Liver (tissue), 8 donors: ENCODE measurements at regions not wholly inside any gene's neighbourhood (a gene's known extent, or its start where the extent isn't known, plus 50 kb on each side); places are given as distances from the start of the nearest gene placed in this dataset.

ENCODE experiments used
- DNase-seq: peaks from one replicate; pipeline ENCODE4 v3.0.0-alpha.2; 2017; ENCODE audit warnings: low spot score
- H3K27ac ChIP-seq, 2 donors: one replicate each; pipeline ENCODE4 v1.7.0; 2013; ENCODE audit warnings: inconsistent platforms in 2 of 2, low read length in 2 of 2, control low read depth in 1 of 2, low read depth in 1 of 2, mild to moderate bottlenecking in 1 of 2
- H3K27me3 ChIP-seq, 4 donors: one replicate each; pipeline versions ENCODE4 v1.6.1 to v1.7.0; 2013; ENCODE audit warnings: low read length in 3 of 4, inconsistent platforms in 1 of 4, mild to moderate bottlenecking in 1 of 4, moderate library complexity in 1 of 4; ENCODE audit not compliant: control insufficient read depth in 4 of 4, insufficient read depth in 4 of 4
- H3K36me3 ChIP-seq, 4 donors: one replicate each; pipeline versions ENCODE4 v1.6.1 to v1.7.0; 2013; ENCODE audit warnings: low read length in 3 of 4, mild to moderate bottlenecking in 3 of 4, low read depth in 1 of 4, moderate library complexity in 1 of 4; ENCODE audit not compliant: control insufficient read depth in 4 of 4, insufficient read depth in 3 of 4
- H3K4me1 ChIP-seq, 4 donors: one replicate each; pipeline versions ENCODE4 v1.6.1 to v1.7.0; 2013; ENCODE audit warnings: low read length in 3 of 4, mild to moderate bottlenecking in 3 of 4, moderate library complexity in 1 of 4; ENCODE audit not compliant: control insufficient read depth in 4 of 4, insufficient read depth in 4 of 4
- H3K4me3 ChIP-seq, 3 donors: one replicate each; pipeline versions ENCODE4 v1.6.1 to v1.7.0; 2013; ENCODE audit warnings: low read length in 3 of 3, control low read depth in 1 of 3, low read depth in 1 of 3, mild to moderate bottlenecking in 1 of 3
- H3K9ac ChIP-seq, 2 donors: one replicate each; pipeline ENCODE4 v1.7.0; 2013; ENCODE audit warnings: low read length in 2 of 2, mild to moderate bottlenecking in 2 of 2, moderate library complexity in 2 of 2, control low read depth in 1 of 2, low read depth in 1 of 2
- H3K9me3 ChIP-seq, 4 donors: one replicate each; pipeline versions ENCODE4 v1.6.1 to v1.7.0; 2013; ENCODE audit warnings: low read length in 3 of 4; ENCODE audit not compliant: control insufficient read depth in 4 of 4
- EGR1 ChIP-seq, 2 donors: IDR thresholded peaks; 2 replicates each; pipeline ENCODE4 v1.6.1; 2016 to 2018; ENCODE audit warnings: antibody characterized with exemption in 2 of 2, low read depth in 2 of 2
- FOXA1 ChIP-seq: IDR thresholded peaks from 2 replicates; pipeline ENCODE4 v1.6.1; 2016; ENCODE audit warnings: antibody characterized with exemption
- FOXA2 ChIP-seq: IDR thresholded peaks from 2 replicates; pipeline ENCODE4 v1.6.1; 2016; ENCODE audit warnings: antibody characterized with exemption
- HNF4A ChIP-seq, 2 donors: conservative IDR thresholded peaks; 2 replicates each; pipeline ENCODE4 v1.6.1; 2016; ENCODE audit warnings: antibody characterized with exemption in 2 of 2, mild to moderate bottlenecking in 2 of 2
- NR2F2 ChIP-seq: IDR thresholded peaks from 2 replicates; pipeline ENCODE4 v1.6.1; 2016; ENCODE audit warnings: antibody characterized with exemption
- RAD21 ChIP-seq, 2 donors: IDR thresholded peaks; 2 replicates each; pipeline ENCODE4 v1.6.1; 2016; ENCODE audit warnings: antibody characterized with exemption in 2 of 2, mild to moderate bottlenecking in 2 of 2
- TAF1 ChIP-seq: conservative IDR thresholded peaks from 2 replicates; pipeline ENCODE4 v1.6.1; 2016; ENCODE audit warnings: antibody characterized with exemption, mild to moderate bottlenecking
- YY1 ChIP-seq: IDR thresholded peaks from 2 replicates; pipeline ENCODE4 v1.6.1; 2016; ENCODE audit warnings: antibody characterized with exemption, mild to moderate bottlenecking
- WGBS: extraction: QIAGEN DNeasy Blood & Tissue Kit; methylation state at CpG from one replicate; pipeline ENCODE4 v1.1.7; 2013; 5-methylcytosine and 5-hydroxymethylcytosine counted together
- TF ChIP-seq, protein P1 (sequence below): IDR thresholded peaks from 2 replicates; pipeline ENCODE4 v1.6.1; 2016; ENCODE audit warnings: antibody characterized with exemption, mild to moderate bottlenecking
- TF ChIP-seq, protein P2 (sequence below): IDR thresholded peaks from 2 replicates; pipeline ENCODE4 v1.6.1; 2016; ENCODE audit warnings: antibody characterized with exemption
- TF ChIP-seq, protein P3 (sequence below): fragments of 150-350 bp; IDR thresholded peaks from 2 replicates; pipeline ENCODE4 v1.5.1; 2017; ENCODE audit warnings: improper control_type of control experiment, low read depth, low read length; ENCODE audit not compliant: missing input control
- donor health status: healthy.
- donor health status: healthy.
- donor health status: healthy.
- donor health status: healthy.
- donor health status: healthy.

- 85% methylated on average over 4 of the region's 4 CpGs for WGBS
- no peaks in the 10 kb centered on the region for H3K4me1 ChIP-seq
- no peak for DNase-seq
- H3K9ac ChIP-seq, result no peak overlapping the region
- no peaks in the 10 kb centered on the region for H3K36me3 ChIP-seq
- TF ChIP-seq, protein P1, sequence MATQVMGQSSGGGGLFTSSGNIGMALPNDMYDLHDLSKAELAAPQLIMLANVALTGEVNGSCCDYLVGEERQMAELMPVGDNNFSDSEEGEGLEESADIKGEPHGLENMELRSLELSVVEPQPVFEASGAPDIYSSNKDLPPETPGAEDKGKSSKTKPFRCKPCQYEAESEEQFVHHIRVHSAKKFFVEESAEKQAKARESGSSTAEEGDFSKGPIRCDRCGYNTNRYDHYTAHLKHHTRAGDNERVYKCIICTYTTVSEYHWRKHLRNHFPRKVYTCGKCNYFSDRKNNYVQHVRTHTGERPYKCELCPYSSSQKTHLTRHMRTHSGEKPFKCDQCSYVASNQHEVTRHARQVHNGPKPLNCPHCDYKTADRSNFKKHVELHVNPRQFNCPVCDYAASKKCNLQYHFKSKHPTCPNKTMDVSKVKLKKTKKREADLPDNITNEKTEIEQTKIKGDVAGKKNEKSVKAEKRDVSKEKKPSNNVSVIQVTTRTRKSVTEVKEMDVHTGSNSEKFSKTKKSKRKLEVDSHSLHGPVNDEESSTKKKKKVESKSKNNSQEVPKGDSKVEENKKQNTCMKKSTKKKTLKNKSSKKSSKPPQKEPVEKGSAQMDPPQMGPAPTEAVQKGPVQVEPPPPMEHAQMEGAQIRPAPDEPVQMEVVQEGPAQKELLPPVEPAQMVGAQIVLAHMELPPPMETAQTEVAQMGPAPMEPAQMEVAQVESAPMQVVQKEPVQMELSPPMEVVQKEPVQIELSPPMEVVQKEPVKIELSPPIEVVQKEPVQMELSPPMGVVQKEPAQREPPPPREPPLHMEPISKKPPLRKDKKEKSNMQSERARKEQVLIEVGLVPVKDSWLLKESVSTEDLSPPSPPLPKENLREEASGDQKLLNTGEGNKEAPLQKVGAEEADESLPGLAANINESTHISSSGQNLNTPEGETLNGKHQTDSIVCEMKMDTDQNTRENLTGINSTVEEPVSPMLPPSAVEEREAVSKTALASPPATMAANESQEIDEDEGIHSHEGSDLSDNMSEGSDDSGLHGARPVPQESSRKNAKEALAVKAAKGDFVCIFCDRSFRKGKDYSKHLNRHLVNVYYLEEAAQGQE, result no peak
- no peak for TF ChIP-seq RAD21 (IDR thresholded peaks at IDR 0.05)
- TF ChIP-seq TAF1, result no peak
- TF ChIP-seq, protein P2, sequence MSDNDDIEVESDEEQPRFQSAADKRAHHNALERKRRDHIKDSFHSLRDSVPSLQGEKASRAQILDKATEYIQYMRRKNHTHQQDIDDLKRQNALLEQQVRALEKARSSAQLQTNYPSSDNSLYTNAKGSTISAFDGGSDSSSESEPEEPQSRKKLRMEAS, result no peak
- no peak for TF ChIP-seq FOXA1
- H3K9me3 ChIP-seq, result peaks cover 0 to 2% (median 0%) of the 10 kb centered on the region in 4 donors
- no peak overlapping the region for H3K27ac ChIP-seq
- no peak overlapping the region for H3K4me3 ChIP-seq
- H3K27me3 ChIP-seq, result no peaks in the 10 kb centered on the region
These were observed 78.9 kb upstream of the MROH9 start for GRCh38 chr1:170856455-170856854.

DNA sequence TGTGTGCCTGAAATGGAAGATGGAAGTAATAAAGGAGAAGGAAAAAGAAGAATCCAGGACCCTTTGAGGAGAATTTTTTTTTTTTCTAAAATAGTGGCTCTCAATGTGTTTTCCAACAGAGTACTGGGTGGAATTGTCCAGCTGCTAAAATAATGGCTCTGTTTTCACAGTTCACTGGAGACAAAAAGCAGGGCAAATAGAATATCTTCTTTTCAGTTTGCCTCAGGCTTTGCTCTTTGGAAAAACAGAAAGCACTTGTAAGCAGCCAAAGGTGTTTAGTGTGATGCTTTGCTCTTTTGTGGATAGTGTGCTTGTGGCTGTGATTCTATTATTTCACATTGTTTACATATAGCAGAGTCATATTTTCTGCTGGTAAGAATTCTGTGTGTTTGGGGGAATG lies 77.4 kb upstream of the MROH9 start:
- TF ChIP-seq YY1, result no peak
- TF ChIP-seq, protein P3, sequence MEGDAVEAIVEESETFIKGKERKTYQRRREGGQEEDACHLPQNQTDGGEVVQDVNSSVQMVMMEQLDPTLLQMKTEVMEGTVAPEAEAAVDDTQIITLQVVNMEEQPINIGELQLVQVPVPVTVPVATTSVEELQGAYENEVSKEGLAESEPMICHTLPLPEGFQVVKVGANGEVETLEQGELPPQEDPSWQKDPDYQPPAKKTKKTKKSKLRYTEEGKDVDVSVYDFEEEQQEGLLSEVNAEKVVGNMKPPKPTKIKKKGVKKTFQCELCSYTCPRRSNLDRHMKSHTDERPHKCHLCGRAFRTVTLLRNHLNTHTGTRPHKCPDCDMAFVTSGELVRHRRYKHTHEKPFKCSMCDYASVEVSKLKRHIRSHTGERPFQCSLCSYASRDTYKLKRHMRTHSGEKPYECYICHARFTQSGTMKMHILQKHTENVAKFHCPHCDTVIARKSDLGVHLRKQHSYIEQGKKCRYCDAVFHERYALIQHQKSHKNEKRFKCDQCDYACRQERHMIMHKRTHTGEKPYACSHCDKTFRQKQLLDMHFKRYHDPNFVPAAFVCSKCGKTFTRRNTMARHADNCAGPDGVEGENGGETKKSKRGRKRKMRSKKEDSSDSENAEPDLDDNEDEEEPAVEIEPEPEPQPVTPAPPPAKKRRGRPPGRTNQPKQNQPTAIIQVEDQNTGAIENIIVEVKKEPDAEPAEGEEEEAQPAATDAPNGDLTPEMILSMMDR, result no peak
- no peak for TF ChIP-seq TAF1
- Histone ChIP-seq H3K4me3 (no peak overlapping the region), H3K36me3 (no peaks in the 10 kb centered on the region), H3K4me1 (no peaks in the 10 kb centered on the region), H3K9ac (no peak overlapping the region), H3K9me3 (peaks cover 0 to 1% (median 0%) of the 10 kb centered on the region in 4 donors), H3K27ac (no peak overlapping the region), H3K27me3 (no peaks in the 10 kb centered on the region)
- no peak for DNase-seq

- H3K4me1 ChIP-seq, result no peaks in the 10 kb centered on the region
- WGBS, result 77% methylated on average over 1 of the region's 1 CpG
- H3K4me3 ChIP-seq, result no peak overlapping the region
- DNase-seq, result no peak
- TF ChIP-seq TAF1 (no peak), FOXA2 (no peak), NR2F2 (no peak), EGR1 (IDR thresholded peaks at IDR 0.05; ENCODE audit: low read depth in 2 of 2) (no peak), YY1 (no peak), HNF4A (conservative IDR thresholded peaks at IDR 0.05) (no peak)
- TF ChIP-seq, protein P3, result no peak
- TF ChIP-seq, protein P2, result no peak
- no peak overlapping the region for H3K27ac ChIP-seq
- no peaks in the 10 kb centered on the region for H3K36me3 ChIP-seq
- H3K9me3 ChIP-seq, result no peaks in the 10 kb centered on the region
- H3K9ac ChIP-seq, result no peak overlapping the region
- no peaks in the 10 kb centered on the region for H3K27me3 ChIP-seq
These were observed 71.7 kb upstream of the MROH9 start for GRCh38 chr1:170863621-170864020.
